GM18511 (cell line): ENCODE measurements at regions not wholly inside any gene's neighbourhood (a gene's known extent, or its start where the extent isn't known, plus 50 kb on each side); places are given as distances from the start of the nearest gene placed in this dataset.
"Not testable (repeated sequence)": the region's sequence is repeated elsewhere in the genome, so short reads cannot be mapped to it uniquely, and the experiment has no call there.

ENCODE experiments used
- ATAC-seq: cut with Tn5 transposase; IDR thresholded peaks from one replicate; pipeline ENCODE4 v1.9.1; 2021; ENCODE audit warnings: mild to moderate bottlenecking, moderate library complexity; ENCODE audit not compliant: unreplicated experiment

DNA sequence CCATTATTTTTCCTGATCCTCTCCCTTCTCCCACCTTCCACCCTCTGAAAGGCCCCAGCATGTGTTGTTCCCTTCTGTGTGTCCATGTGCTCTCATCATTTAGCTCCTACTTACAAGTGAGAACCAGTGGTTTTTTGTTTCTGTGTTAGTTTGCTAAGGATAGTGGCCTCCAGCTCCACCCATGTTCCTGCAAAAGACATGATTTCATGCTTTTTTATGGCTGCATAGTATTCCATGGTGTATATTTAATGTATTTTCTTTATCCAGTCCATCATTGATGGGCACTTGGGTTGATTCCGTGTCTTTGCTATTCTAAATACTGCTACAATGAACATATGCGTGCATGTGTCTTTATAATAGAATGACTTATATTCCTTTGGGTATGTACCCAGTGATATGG lies 89.4 kb upstream of the C1orf174 start:
- no peak for ATAC-seq

- ATAC-seq: no peak
Measured at GRCh38 chr1:3992103-3992556, 92.1 kb upstream of the C1orf174 start.

DNA sequence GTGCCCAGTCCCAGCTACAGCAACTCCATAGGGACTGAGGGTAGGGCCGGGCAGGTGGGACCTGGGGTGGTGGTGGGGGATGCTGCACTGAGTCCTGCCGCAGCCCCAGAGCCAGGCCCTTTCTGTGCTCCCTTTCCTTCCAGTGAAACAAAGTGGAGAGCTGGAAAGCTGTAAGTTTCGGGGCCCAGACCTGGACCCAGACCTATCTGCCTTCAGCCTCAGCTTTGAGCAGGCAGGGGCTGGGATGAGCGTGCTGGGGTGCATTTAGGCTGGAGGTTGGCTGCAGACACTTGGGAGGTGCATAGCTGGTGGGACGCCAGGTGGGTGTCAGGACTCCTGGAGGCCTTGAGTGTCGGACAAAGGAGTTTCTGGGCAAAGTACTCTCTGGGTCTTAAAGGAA lies 92.7 kb upstream of the C1orf174 start:
- no peak for ATAC-seq

DNA sequence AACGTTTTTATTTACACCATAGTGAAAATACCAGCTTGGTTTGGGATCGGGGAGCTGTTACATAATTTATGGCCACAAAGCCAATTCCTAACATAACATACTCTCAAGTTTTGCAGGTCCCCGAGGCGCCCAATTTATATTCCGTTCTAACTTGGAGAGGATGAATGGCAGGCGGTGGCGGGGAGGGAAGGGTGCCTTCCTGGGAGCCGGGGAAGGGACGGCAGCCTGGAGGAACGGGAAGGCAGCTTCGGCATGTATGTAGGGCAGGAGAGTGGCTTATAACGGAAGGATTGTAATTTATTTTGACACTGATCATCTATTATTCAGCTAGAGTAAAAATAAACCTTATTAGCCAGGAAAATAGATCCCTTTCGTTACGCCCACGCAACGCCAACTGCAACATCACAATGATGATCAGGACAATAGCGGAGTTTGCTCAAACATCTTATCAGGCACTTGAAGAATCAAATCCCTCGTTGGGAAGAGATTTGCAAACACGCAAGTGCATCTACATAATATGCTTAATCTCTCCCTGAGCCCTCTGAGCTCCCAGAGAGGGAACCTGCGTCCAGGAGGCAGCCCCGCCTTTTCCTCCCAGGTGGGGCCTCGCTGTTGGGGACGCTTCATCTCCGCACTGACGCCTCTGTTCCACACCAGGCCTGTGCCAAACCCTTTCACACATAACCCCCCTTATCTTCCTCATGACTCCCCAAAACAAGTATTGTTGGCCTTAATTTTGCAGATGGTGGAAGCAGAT lies 93.7 kb upstream of the C1orf174 start:
- ATAC-seq: no peak

DNA sequence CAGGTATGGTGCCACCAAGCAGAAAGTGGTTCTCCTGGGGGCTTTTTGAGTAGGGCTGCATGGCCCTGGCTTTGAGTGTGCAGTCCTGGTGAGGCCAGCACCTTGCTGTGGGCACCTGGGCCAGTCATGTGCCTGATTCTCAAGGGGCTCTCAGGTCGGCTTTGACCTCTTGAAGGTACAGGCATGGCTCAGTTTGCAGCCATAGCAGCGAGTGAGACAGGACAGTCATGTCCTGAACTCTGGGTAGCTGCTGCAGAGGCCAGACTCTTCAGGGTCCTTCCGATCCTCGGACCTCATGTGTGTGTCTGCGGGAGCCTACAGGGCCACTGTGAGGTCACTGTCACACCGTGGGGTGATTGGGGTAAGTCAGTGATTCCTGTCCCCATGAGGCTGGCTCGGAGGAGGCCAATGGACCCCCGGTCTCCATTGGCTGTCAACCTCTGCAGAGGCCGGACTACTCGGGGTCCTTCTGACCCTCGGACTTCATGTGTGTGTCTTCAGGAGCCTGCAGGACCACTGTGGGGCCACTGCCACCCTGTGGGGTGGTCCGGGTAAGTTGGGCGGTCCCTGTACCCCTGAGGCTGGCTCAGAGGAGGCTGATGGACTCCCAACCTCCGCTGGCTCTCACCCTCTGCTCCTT lies 95.2 kb upstream of the C1orf174 start:
- no peak for ATAC-seq

GRCh38 chr1:3996846-3997705 lies 97.0 kb upstream of the C1orf174 start:
- ATAC-seq: no peak

GRCh38 chr1:3998086-3998485 lies 98.0 kb upstream of the C1orf174 start:
- ATAC-seq: no peak

GRCh38 chr1:3999514-3999913 lies 99.4 kb upstream of the C1orf174 start:
- not testable (repeated sequence) for ATAC-seq

GRCh38 chr1:3999941-4000735 lies 100.1 kb upstream of the C1orf174 start:
- ATAC-seq: no peak

DNA sequence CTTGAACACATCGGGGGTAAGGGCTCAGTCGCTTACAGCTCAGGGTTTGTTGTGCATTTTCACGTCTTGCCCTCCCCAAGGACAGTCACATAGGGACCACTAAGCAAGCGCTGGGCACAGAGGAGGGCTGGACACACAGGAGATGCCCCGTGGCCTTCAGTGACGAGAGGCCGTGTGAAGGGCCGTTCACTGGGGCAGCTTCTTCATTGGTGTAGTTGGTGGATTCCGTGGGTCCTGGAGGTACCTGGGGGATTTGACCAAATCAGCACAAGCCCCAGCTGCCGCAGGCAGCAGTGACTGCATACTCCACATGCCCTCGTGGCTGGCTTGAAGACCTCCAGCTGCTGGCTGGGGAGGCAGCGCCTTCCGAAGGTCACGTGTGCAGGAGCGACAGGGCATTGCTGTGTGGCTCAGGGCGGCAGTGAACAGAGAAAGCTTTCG lies 100.8 kb upstream of the C1orf174 start:
- no peak for ATAC-seq

DNA sequence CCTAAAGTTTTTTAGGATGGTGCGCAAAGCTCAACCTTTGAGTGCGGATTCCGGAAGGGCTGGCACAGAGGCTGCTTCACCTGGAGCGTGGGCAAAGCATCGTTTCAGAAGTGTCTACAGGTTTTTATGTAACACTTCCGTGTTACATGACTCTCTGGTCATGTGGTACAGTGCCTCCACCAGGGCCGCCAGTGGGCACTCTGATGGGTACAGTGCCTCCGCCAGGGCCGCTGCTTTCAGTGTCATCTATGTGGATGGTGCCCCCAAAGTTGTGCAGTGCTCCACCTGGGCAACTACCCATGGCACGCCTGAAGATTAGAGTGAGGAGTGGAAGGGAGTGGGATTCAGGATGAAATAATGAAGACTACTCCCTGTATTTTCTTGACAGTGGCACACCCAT lies 101.4 kb upstream of the C1orf174 start:
- ATAC-seq: no peak

GRCh38 chr1:4002061-4002521 lies 102.0 kb upstream of the C1orf174 start:
- ATAC-seq: no peak

- ATAC-seq: no peak
Measured at GRCh38 chr1:4002741-4003140, 102.7 kb upstream of the C1orf174 start.

GRCh38 chr1:4003846-4004505 lies 103.9 kb upstream of the C1orf174 start:
- ATAC-seq: no peak

DNA sequence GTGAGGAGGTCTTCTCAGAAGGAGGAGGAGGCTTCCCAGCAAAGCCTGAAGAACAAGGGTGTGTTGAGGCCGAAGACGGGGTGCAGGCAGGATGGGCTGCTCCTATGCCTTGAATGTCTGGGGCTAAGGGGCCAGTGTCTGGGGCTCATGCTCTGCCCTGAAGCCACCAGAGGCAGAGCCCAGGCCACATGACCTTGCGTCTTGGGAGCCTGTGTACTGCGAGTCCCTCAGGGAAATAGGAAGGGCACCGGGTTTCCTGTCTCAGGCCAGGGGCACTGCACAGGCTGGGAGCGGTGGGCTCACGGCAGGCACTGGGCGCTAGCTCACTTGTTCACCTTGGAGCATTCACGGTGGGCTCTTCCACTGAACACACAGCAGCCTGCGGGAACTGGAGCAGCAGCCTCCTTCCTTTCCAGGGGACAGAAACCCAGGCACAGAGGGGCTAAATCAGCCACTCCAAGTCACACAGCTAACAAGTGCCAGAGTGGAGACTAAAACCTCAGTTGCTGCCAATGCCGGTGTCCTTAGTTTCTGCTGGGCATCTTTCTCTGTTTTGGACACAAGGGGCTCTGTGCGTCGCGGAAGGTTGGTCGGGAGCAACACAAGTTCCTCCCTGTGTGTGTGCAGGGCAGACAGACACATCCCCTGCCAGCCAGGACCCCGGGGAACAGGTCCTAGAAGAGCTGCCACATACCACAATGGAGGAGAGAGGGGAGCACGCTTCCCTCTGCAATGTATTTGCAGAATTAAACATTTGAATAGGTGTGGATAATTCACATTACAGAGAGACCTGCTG lies 104.8 kb upstream of the C1orf174 start:
- ATAC-seq: no peak

- ATAC-seq: no peak
Measured at GRCh38 chr1:4005431-4005830, 105.4 kb upstream of the C1orf174 start.

GRCh38 chr1:4006676-4007374 lies 106.8 kb upstream of the C1orf174 start:
- ATAC-seq: no peak

- no peak for ATAC-seq
Measured at GRCh38 chr1:4010284-4010683, 110.2 kb upstream of the C1orf174 start.
